HG03571 (cell line): ENCODE measurements at regions not wholly inside any gene's neighbourhood (a gene's known extent, or its start where the extent isn't known, plus 50 kb on each side); places are given as distances from the start of the nearest gene placed in this dataset.
"Not testable (repeated sequence)": the region's sequence is repeated elsewhere in the genome, so short reads cannot be mapped to it uniquely, and the experiment has no call there.

ENCODE experiments used
- ATAC-seq: cut with Tn5 transposase; IDR thresholded peaks from one replicate; pipeline ENCODE4 v1.9.1; 2021; ENCODE audit not compliant: unreplicated experiment

GRCh38 chr7:65722361-65722792 is 150.5 kb upstream of the VKORC1L1 start:
- ATAC-seq: peak; percentile 59

GRCh38 chr7:65727182-65727581 is 145.7 kb upstream of the VKORC1L1 start:
- ATAC-seq: not testable (repeated sequence)

- ATAC-seq: no peak
These were observed 141.7 kb upstream of the VKORC1L1 start for GRCh38 chr7:65731129-65731528.

GRCh38 chr7:65731562-65732035 is 141.3 kb upstream of the VKORC1L1 start:
- ATAC-seq: no peak

- ATAC-seq: no peak
These were observed 128.5 kb upstream of the VKORC1L1 start for GRCh38 chr7:65744406-65744805.

- ATAC-seq: no peak
These were observed 126.5 kb upstream of the VKORC1L1 start for GRCh38 chr7:65746398-65746669.

- no peak for ATAC-seq
These were observed 123.8 kb upstream of the VKORC1L1 start for GRCh38 chr7:65749039-65749438.

GRCh38 chr7:65749518-65749917 is 123.4 kb upstream of the VKORC1L1 start:
- no peak for ATAC-seq

GRCh38 chr7:65750511-65751344 is 122.1 kb upstream of the VKORC1L1 start:
- ATAC-seq: peak; percentile 98

GRCh38 chr7:65754070-65754469 is 118.8 kb upstream of the VKORC1L1 start:
- not testable (repeated sequence) for ATAC-seq

- ATAC-seq: not testable (repeated sequence)
These were observed 113.9 kb upstream of the VKORC1L1 start for GRCh38 chr7:65758991-65759390.

GRCh38 chr7:65762712-65763111 is 110.2 kb upstream of the VKORC1L1 start:
- ATAC-seq: not testable (repeated sequence)

- not testable (repeated sequence) for ATAC-seq
These were observed 109.8 kb upstream of the VKORC1L1 start for GRCh38 chr7:65763114-65763513.

- ATAC-seq: peak; percentile 95
These were observed 102.2 kb upstream of the VKORC1L1 start for GRCh38 chr7:65770473-65771225.

- ATAC-seq: not testable (repeated sequence)
These were observed 101.7 kb upstream of the VKORC1L1 start for GRCh38 chr7:65771226-65771569.

GRCh38 chr7:65776677-65777076 is 96.2 kb upstream of the VKORC1L1 start:
- ATAC-seq: not testable (repeated sequence)

GRCh38 chr7:65789943-65790342 is 82.9 kb upstream of the VKORC1L1 start:
- not testable (repeated sequence) for ATAC-seq

- not testable (repeated sequence) for ATAC-seq
These were observed 81.1 kb upstream of the VKORC1L1 start for GRCh38 chr7:65791788-65792187.

GRCh38 chr7:65792726-65793125 is 80.1 kb upstream of the VKORC1L1 start:
- not testable (repeated sequence) for ATAC-seq

GRCh38 chr7:65794671-65795391 is 78.0 kb upstream of the VKORC1L1 start:
- not testable (repeated sequence) for ATAC-seq

GRCh38 chr7:65795392-65795716 is 77.5 kb upstream of the VKORC1L1 start:
- ATAC-seq: not testable (repeated sequence)

- ATAC-seq: no peak
These were observed 76.7 kb upstream of the VKORC1L1 start for GRCh38 chr7:65796205-65796604.
